ENCODE measurements at regions not wholly inside any gene's neighbourhood (a gene's known extent, or its start where the extent isn't known, plus 50 kb on each side); places are given as distances from the start of the nearest gene placed in this dataset.

GRCh38 chr13:79185580-79185979, 220.5 kb downstream of the RBM26 start:
- DNase-seq (ENCODE audit: low read depth in 1 of 2, low spot score in 2 of 2) (no peak), FAIRE-seq (no peak)
- no peak overlapping the region for H2BK12ac ChIP-seq (ENCODE audit: low read depth, low read length)
- H3K9ac ChIP-seq (replicated peaks in 1 of 4; ENCODE audit: extremely low read depth in 1 of 4, low read depth in 3 of 4, low read length in 3 of 4), result no peak overlapping the region
- no peaks in the 10 kb centered on the region for H4K20me1 ChIP-seq (replicated peaks in 1 of 2; ENCODE audit: control insufficient read depth in 1 of 2, insufficient read depth in 2 of 2, low read length in 2 of 2)
- H2BK20ac ChIP-seq (ENCODE audit: low read length), result no peak overlapping the region
- no peak overlapping the region for H3K14ac ChIP-seq (ENCODE audit: insufficient read length)
- H2BK15ac ChIP-seq (ENCODE audit: low read length), result no peak overlapping the region
- no peaks in the 10 kb centered on the region for H3K9me3 ChIP-seq (ENCODE audit: insufficient read depth in 2 of 2, low read depth in 1 of 2, low read length in 1 of 2)
- no peak overlapping the region for H3K4me3 ChIP-seq (ENCODE audit: extremely low read depth in 1 of 4, insufficient read depth in 2 of 4, low read depth in 3 of 4, low read length in 4 of 4)
- no peaks in the 10 kb centered on the region for H3K79me1 ChIP-seq (ENCODE audit: low read depth, low read length)
- H3K23me2 ChIP-seq (ENCODE audit: low read depth, low read length), result no peaks in the 10 kb centered on the region
- H4K91ac ChIP-seq (replicated peaks; ENCODE audit: insufficient read length, low read length), result no peak overlapping the region
- no peak overlapping the region for H2AFZ ChIP-seq (ENCODE audit: low read length)
- CTCF ChIA-PET (ENCODE audit: partially characterized antibody), result no interaction called here
- H3K27me3 ChIP-seq (replicated peaks in 1 of 4; ENCODE audit: control insufficient read depth in 3 of 4, extremely low read depth in 1 of 4, insufficient read depth in 3 of 4, low read length in 3 of 4), result no peaks in the 10 kb centered on the region
- no peak for TF ChIP-seq E2F6 (IDR thresholded peaks at IDR 0.05)
- no peak for TF ChIP-seq MAX (IDR thresholded peaks at IDR 0.05)
- TF ChIP-seq CHD1 (IDR thresholded peaks at IDR 0.05; ENCODE audit: low read depth, low read length), result no peak
- TF ChIP-seq ATF2 (IDR thresholded peaks at IDR 0.05; ENCODE audit: low read length), result no peak
- TF ChIP-seq HDAC2 (IDR thresholded peaks at IDR 0.05; ENCODE audit: borderline replicate concordance in 1 of 2, low read depth in 2 of 2, low read length in 2 of 2), result no peak
- no peak for TF ChIP-seq SIN3A (conservative IDR thresholded peaks at IDR 0.05 in 1 of 2, IDR thresholded peaks at IDR 0.05 in 1 of 2; ENCODE audit: low read depth in 1 of 2, low read length in 2 of 2)
- no peak for TF ChIP-seq USF2 (IDR thresholded peaks at IDR 0.05; ENCODE audit: low read length)
- no peak for TF ChIP-seq TAF1 (IDR thresholded peaks at IDR 0.05; ENCODE audit: low read depth, low read length)
- TF ChIP-seq NANOG (IDR thresholded peaks at IDR 0.05; ENCODE audit: insufficient read depth, low read depth, low read length, poor library complexity, severe bottlenecking), result no peak
- H3K4ac ChIP-seq (replicated peaks; ENCODE audit: insufficient read length, low read depth, low read length), result no peak overlapping the region
- H4K5ac ChIP-seq (ENCODE audit: insufficient read length, low read depth, low read length), result no peak overlapping the region
- no peaks in the 10 kb centered on the region for H3K36me3 ChIP-seq (ENCODE audit: control insufficient read depth in 2 of 4, insufficient read depth in 4 of 4, low read length in 3 of 4)
- POLR2A ChIA-PET (ENCODE audit: partially characterized antibody), result no interaction called here
- H3K23ac ChIP-seq (ENCODE audit: insufficient read length), result no peak overlapping the region
- 95% methylated on average over 3 of the region's 3 CpGs; no CpG with 5 or more reads in 1 of the 2 experiments for WGBS, 2 experiments (ENCODE audit: extremely low coverage in 1 of 2, insufficient coverage in 1 of 2, insufficient read length in 1 of 2, insufficient replicate concordance in 2 of 2, low coverage in 1 of 2, low lambda C conversion rate in 2 of 2, missing lambda C conversion rate in 1 of 2)
- H2AK5ac ChIP-seq (ENCODE audit: low read depth, low read length), result no peak overlapping the region
- H3K18ac ChIP-seq (ENCODE audit: extremely low read depth, low read length), result no peak overlapping the region
- no peak overlapping the region for H4K8ac ChIP-seq (ENCODE audit: extremely low read depth, insufficient read depth, low read length)
- no peaks in the 10 kb centered on the region; a peak in 2 of 7 replicates for H3K4me1 ChIP-seq (replicated peaks in 1 of 4; ENCODE audit: control insufficient read depth in 3 of 4, insufficient read depth in 4 of 4, low read length in 3 of 4)
- no peak overlapping the region for H3K27ac ChIP-seq (ENCODE audit: low read depth, low read length)
- H3K4me2 ChIP-seq (ENCODE audit: insufficient read depth in 1 of 2, low read depth in 2 of 2, low read length in 2 of 2), result no peak overlapping the region
- H2BK120ac ChIP-seq (replicated peaks; ENCODE audit: low read depth, low read length), result no peak overlapping the region
- no peak overlapping the region for H2BK5ac ChIP-seq (ENCODE audit: low read depth, low read length)
- no peak overlapping the region for H3K56ac ChIP-seq (replicated peaks; ENCODE audit: insufficient read length, low read depth, low read length)
- H3K79me2 ChIP-seq (ENCODE audit: control insufficient read depth in 1 of 2, insufficient read depth in 2 of 2, low read length in 2 of 2), result no peaks in the 10 kb centered on the region

Measured in H1 (cell line).